ENCODE measurements at regions not wholly inside any gene's neighbourhood (a gene's known extent, or its start where the extent isn't known, plus 50 kb on each side); places are given as distances from the start of the nearest gene placed in this dataset.

DNA sequence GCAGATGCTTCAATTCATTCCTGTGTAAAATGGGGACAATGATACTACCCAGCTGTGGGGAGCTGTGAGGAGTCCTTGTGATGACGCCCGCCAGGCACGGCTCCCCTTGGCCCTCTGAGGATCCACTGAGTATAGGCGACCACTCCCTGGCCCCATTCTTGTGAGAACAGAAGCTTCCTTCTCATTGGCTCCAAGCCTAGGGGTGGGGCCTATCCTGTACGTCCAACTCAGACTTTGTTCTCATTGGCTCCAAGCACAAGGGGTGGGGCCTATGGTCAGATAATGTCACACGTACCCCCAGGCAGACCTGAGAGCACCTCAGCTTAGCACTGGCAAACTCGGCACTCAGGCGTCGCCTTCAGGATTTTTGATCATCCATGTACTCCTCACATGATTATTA lies 232.9 kb upstream of the MVB12B start:
- no peak overlapping the region for H3K27ac ChIP-seq
- ATAC-seq (ENCODE audit: low FRiP score in 2 of 2) = no peak
- H3K4me3 ChIP-seq = no peak overlapping the region
- no peaks in the 10 kb centered on the region for H3K27me3 ChIP-seq
- H3K36me3 ChIP-seq = no peaks in the 10 kb centered on the region
- H3K4me1 ChIP-seq = no peaks in the 10 kb centered on the region
- no peak for TF ChIP-seq EP300 (IDR thresholded peaks at IDR 0.05)
- TF ChIP-seq POLR2A (IDR thresholded peaks at IDR 0.05) = no peak
- TF ChIP-seq, protein P1, sequence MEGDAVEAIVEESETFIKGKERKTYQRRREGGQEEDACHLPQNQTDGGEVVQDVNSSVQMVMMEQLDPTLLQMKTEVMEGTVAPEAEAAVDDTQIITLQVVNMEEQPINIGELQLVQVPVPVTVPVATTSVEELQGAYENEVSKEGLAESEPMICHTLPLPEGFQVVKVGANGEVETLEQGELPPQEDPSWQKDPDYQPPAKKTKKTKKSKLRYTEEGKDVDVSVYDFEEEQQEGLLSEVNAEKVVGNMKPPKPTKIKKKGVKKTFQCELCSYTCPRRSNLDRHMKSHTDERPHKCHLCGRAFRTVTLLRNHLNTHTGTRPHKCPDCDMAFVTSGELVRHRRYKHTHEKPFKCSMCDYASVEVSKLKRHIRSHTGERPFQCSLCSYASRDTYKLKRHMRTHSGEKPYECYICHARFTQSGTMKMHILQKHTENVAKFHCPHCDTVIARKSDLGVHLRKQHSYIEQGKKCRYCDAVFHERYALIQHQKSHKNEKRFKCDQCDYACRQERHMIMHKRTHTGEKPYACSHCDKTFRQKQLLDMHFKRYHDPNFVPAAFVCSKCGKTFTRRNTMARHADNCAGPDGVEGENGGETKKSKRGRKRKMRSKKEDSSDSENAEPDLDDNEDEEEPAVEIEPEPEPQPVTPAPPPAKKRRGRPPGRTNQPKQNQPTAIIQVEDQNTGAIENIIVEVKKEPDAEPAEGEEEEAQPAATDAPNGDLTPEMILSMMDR (IDR thresholded peaks at IDR 0.05) = no peak
- TF ChIP-seq POLR2AphosphoS5 (IDR thresholded peaks at IDR 0.05) = no peak
- no peak for DNase-seq
- no peaks in the 10 kb centered on the region for H3K9me3 ChIP-seq
- WGBS, 2 donors = 73 to 78% methylated on average over 9 of the region's 9 CpGs

DNA sequence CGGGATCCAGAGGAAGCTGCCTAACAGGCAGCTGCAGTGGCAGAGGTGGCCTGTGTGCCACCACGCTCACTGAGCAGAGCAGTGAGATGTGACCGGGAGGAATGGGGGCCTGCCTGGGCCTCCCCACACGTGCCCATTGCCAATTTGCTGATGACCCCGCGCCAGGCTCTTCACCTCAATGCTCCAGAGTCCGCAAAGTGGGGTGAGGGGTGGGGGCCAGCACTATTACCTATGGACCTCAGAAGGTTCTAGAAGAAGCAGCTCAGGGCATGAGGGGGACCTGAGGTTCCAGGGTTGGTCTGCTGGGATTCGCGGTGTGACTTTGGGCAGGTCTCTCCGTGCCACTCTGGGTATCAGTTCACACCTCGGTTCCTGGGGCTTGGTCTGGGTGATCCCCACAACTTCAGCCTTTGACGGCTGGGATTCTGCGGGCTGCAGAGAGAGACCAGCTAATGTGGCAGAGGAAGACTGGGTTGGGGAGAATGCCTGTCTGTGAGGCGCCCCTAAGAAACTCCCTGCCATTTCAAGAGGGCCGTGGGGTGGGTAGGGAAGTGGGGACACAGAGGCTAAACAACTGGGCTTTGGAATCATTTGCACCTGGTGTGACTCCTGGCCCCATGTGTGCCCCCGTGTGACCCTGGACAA lies 231.0 kb upstream of the MVB12B start:
- Histone ChIP-seq H3K36me3 (no peaks in the 10 kb centered on the region), H3K4me1 (no peaks in the 10 kb centered on the region), H3K27ac (no peak overlapping the region), H3K4me3 (no peak overlapping the region), H3K27me3 (no peaks in the 10 kb centered on the region), H3K9me3 (no peaks in the 10 kb centered on the region)
- no peak for DNase-seq
- no peak for TF ChIP-seq POLR2A (IDR thresholded peaks at IDR 0.05)
- TF ChIP-seq POLR2AphosphoS5 (IDR thresholded peaks at IDR 0.05) = no peak
- TF ChIP-seq, protein P1 (IDR thresholded peaks at IDR 0.05) = no peak
- no peak for TF ChIP-seq EP300 (IDR thresholded peaks at IDR 0.05)
- WGBS, 2 donors = 74 to 87% methylated on average over 11 to 16 of the region's 16 CpGs
- no peak for ATAC-seq (ENCODE audit: low FRiP score in 2 of 2)

DNA sequence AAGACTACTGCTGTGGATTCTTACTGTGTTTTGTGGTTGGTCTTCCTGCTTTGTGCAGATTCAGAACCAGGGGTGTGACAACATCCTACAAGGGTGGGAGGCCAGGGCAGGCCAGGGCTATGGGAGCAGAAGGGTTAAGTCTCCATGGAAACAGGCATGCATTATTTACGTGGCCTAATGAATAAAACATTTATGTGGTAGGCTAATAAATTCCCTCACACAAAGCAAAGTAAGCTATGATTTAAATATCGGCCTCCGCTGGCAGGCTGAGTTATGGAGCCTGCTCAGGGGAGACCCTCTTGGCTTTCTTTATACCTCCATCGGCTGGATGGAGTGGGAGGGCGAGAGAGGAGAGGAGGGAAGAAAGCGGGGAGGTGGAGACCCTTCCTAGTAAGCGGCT lies 230.3 kb upstream of the MVB12B start:
- no peak overlapping the region for H3K27ac ChIP-seq
- DNase-seq (no peak), ATAC-seq (ENCODE audit: low FRiP score in 2 of 2) (no peak)
- WGBS, 2 donors = 72 to 79% methylated on average over 7 of the region's 7 CpGs
- TF ChIP-seq POLR2AphosphoS5 (IDR thresholded peaks at IDR 0.05) (no peak), POLR2A (IDR thresholded peaks at IDR 0.05) (no peak), EP300 (IDR thresholded peaks at IDR 0.05) (no peak)
- TF ChIP-seq, protein P1 (IDR thresholded peaks at IDR 0.05) = no peak
- H3K9me3 ChIP-seq = no peaks in the 10 kb centered on the region
- H3K4me3 ChIP-seq = no peak overlapping the region
- no peaks in the 10 kb centered on the region for H3K36me3 ChIP-seq
- no peaks in the 10 kb centered on the region for H3K4me1 ChIP-seq
- no peaks in the 10 kb centered on the region for H3K27me3 ChIP-seq

DNA sequence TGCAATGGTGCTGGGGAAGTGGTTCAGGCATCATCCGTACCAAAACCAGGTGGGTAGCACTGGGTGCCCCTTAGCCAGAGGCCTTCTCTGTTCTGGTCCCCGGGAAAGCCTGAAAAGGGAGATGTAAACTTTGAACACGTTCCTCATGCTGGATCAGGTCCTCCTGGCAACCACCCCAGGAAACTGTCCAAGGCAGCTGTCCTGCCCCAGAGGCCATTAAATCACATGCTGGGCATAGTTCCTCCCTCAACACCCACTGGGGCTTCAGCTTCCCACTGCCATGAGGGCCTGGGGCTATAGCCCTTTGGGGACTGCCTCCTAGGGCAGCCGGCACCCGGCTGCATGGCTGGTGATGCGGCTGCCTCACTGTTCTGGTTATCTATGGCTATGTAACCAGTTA lies 228.9 kb upstream of the MVB12B start:
- H3K9me3 ChIP-seq = no peaks in the 10 kb centered on the region
- no peaks in the 10 kb centered on the region for H3K4me1 ChIP-seq
- ATAC-seq (ENCODE audit: low FRiP score in 2 of 2) (no peak), DNase-seq (no peak)
- no peak for TF ChIP-seq POLR2AphosphoS5 (IDR thresholded peaks at IDR 0.05)
- no peak for TF ChIP-seq POLR2A (IDR thresholded peaks at IDR 0.05)
- TF ChIP-seq EP300 (IDR thresholded peaks at IDR 0.05) = no peak
- TF ChIP-seq, protein P1 (IDR thresholded peaks at IDR 0.05) = no peak
- no peak overlapping the region for H3K4me3 ChIP-seq
- no peaks in the 10 kb centered on the region for H3K27me3 ChIP-seq
- no peak overlapping the region for H3K27ac ChIP-seq
- H3K36me3 ChIP-seq = no peaks in the 10 kb centered on the region
- WGBS, 2 donors = 61 to 79% methylated on average over 2 to 6 of the region's 6 CpGs

DNA sequence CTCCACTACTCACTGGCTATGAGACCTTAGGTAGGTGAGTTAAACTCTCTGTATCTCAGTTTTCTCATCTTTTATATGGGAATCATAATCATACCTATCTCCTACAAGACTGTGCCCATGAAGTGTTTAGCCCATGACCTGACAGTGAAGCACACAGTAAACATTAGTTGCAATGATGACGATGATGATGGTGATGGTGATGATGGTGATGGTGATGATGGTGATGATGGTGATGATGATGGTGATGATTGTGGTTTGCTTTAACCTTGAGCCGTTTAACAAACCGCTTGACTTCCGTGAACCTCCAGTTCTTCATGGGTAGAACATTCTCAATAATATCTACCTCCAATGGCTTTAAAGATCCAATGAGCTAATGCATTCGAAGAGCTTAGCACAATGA lies 220.2 kb upstream of the MVB12B start:
- Histone ChIP-seq H3K27ac (no peak overlapping the region), H3K27me3 (no peaks in the 10 kb centered on the region), H3K4me3 (no peak overlapping the region), H3K36me3 (no peaks in the 10 kb centered on the region), H3K9me3 (no peaks in the 10 kb centered on the region), H3K4me1 (no peaks in the 10 kb centered on the region)
- WGBS, 2 donors = 91 to 94% methylated on average over 5 of the region's 5 CpGs
- ATAC-seq (ENCODE audit: low FRiP score in 2 of 2) (no peak), DNase-seq (no peak)
- TF ChIP-seq, protein P1 (IDR thresholded peaks at IDR 0.05) = no peak
- TF ChIP-seq POLR2A (IDR thresholded peaks at IDR 0.05) (no peak), EP300 (IDR thresholded peaks at IDR 0.05) (no peak), POLR2AphosphoS5 (IDR thresholded peaks at IDR 0.05) (no peak)
